H9 (cell line): ENCODE measurements at regions not wholly inside any gene's neighbourhood (a gene's known extent, or its start where the extent isn't known, plus 50 kb on each side); places are given as distances from the start of the nearest gene placed in this dataset.

Experiments
- DNase-seq: peaks from one replicate; pipeline ENCODE4 v3.0.0-alpha.2; 2017
- H2AFZ ChIP-seq: one replicate; pipeline ENCODE4 v1.6.1; 2013; ENCODE audit warnings: mild to moderate bottlenecking, low read length, control low read depth, moderate library complexity
- H2AK5ac ChIP-seq: 2 replicates; pipeline ENCODE4 v1.6.1; 2013; ENCODE audit warnings: low read length, control low read depth, mixed read lengths; ENCODE audit not compliant: insufficient read length
- H2BK120ac ChIP-seq: one replicate; pipeline ENCODE4 v1.6.1; 2013; ENCODE audit warnings: low read depth, mild to moderate bottlenecking, low read length, control low read depth, inconsistent platforms; ENCODE audit not compliant: poor library complexity, severe bottlenecking
- H2BK12ac ChIP-seq: 2 replicates; pipeline ENCODE4 v1.6.1; 2013; ENCODE audit warnings: low read length, control low read depth, mixed read lengths, low read depth; ENCODE audit not compliant: insufficient read length
- H2BK15ac ChIP-seq: 2 replicates; pipeline ENCODE4 v1.6.1; 2013; ENCODE audit warnings: low read depth, low read length, control low read depth
- H2BK20ac ChIP-seq: one replicate; pipeline ENCODE4 v1.6.1; 2013; ENCODE audit warnings: low read depth, mild to moderate bottlenecking, low read length, control low read depth, inconsistent platforms; ENCODE audit not compliant: poor library complexity, severe bottlenecking
- H2BK5ac ChIP-seq: 2 replicates; pipeline ENCODE4 v1.6.1; 2013; ENCODE audit warnings: low read length, control low read depth, mixed read lengths; ENCODE audit not compliant: insufficient read length
- H3K14ac ChIP-seq: 2 replicates; pipeline ENCODE4 v1.6.1; 2013; ENCODE audit warnings: low read length, control low read depth; ENCODE audit not compliant: insufficient read depth
- H3K18ac ChIP-seq: 2 replicates; pipeline ENCODE4 v1.6.1; 2013; ENCODE audit warnings: low read depth, mild to moderate bottlenecking, mixed read lengths, low read length, control low read depth; ENCODE audit not compliant: insufficient read length
- H3K23ac ChIP-seq: 2 replicates; pipeline ENCODE4 v1.6.1; 2013; ENCODE audit warnings: low read length, control low read depth, mixed read lengths, low read depth; ENCODE audit not compliant: insufficient read length
- H3K23me2 ChIP-seq: 2 replicates; pipeline ENCODE4 v1.6.1; 2013; ENCODE audit warnings: low read depth, mild to moderate bottlenecking, mixed read lengths, low read length, control low read depth; ENCODE audit not compliant: insufficient read length, poor library complexity, severe bottlenecking
- H3K27ac ChIP-seq: 2 replicates; pipeline ENCODE4 v1.5.1; 2013; ENCODE audit warnings: low read length, control low read depth, mixed read lengths, low read depth; ENCODE audit not compliant: insufficient read length
- H3K27me3 ChIP-seq: 2 replicates; pipeline ENCODE4 v1.6.1; 2013; ENCODE audit warnings: low read length, control low read depth, inconsistent platforms; ENCODE audit not compliant: insufficient read depth
- H3K4ac ChIP-seq: 2 replicates; pipeline ENCODE4 v1.6.1; 2013; ENCODE audit warnings: low read depth, mild to moderate bottlenecking, control low read depth, inconsistent platforms, low read length, moderate library complexity
- H3K4me1 ChIP-seq: 2 replicates; pipeline ENCODE4 v1.6.1; 2013; ENCODE audit warnings: low read length, control low read depth, inconsistent platforms; ENCODE audit not compliant: insufficient read depth
- H3K4me2 ChIP-seq: 2 replicates; pipeline ENCODE4 v1.6.1; 2013; ENCODE audit warnings: low read length, control low read depth, mixed read lengths; ENCODE audit not compliant: insufficient read length, insufficient read depth
- H3K56ac ChIP-seq: 2 replicates; pipeline ENCODE4 v1.6.1; 2013; ENCODE audit warnings: low read depth, mild to moderate bottlenecking, mixed read lengths, low read length, control low read depth; ENCODE audit not compliant: insufficient read length
- H3K79me1 ChIP-seq: 2 replicates; pipeline ENCODE4 v1.6.1; 2013; ENCODE audit warnings: low read depth, mild to moderate bottlenecking, moderate library complexity, low read length, control low read depth, inconsistent platforms; ENCODE audit not compliant: insufficient read depth, poor library complexity, severe bottlenecking
- H3K79me2 ChIP-seq: 2 replicates; pipeline ENCODE4 v1.6.1; 2013; ENCODE audit warnings: low read length, control low read depth, inconsistent platforms; ENCODE audit not compliant: insufficient read depth
- H3K9ac ChIP-seq: 2 replicates; pipeline ENCODE4 v1.6.1; 2013; ENCODE audit warnings: low read length, control low read depth, mixed read lengths; ENCODE audit not compliant: insufficient read length; ENCODE audit errors: extremely low read depth
- H3K9me3 ChIP-seq: one replicate; pipeline ENCODE4 v1.6.1; 2013; ENCODE audit warnings: low read depth, low read length, inconsistent platforms; ENCODE audit not compliant: control insufficient read depth
- H3T11ph ChIP-seq: one replicate; pipeline ENCODE4 v1.6.1; 2013; ENCODE audit warnings: mild to moderate bottlenecking, low read length, control low read depth, inconsistent platforms
- H4K20me1 ChIP-seq: one replicate; pipeline ENCODE4 v1.6.1; 2013; ENCODE audit not compliant: control insufficient read depth, insufficient read length, insufficient read depth
- H4K5ac ChIP-seq: 2 replicates; pipeline ENCODE4 v1.6.1; 2013; ENCODE audit warnings: low read depth, mild to moderate bottlenecking, mixed read lengths, low read length, control low read depth; ENCODE audit not compliant: insufficient read length
- H4K8ac ChIP-seq: replicated peaks from 2 replicates; pipeline ENCODE4 v1.6.1; 2013; ENCODE audit warnings: low read length, control low read depth, mixed read lengths, low read depth; ENCODE audit not compliant: insufficient read length
- H4K91ac ChIP-seq: 2 replicates; pipeline ENCODE4 v1.6.1; 2013; ENCODE audit warnings: low read depth, mild to moderate bottlenecking, moderate library complexity, mixed read lengths, low read length, control low read depth; ENCODE audit not compliant: insufficient read length
- H3K27ac Mint-ChIP-seq, 3 experiments: 2 replicates in 2 of 3; 3 replicates in 1 of 3; pipeline ENCODE4 v1.8.0; 2020 to 2021; ENCODE audit warnings: mixed read lengths in 3 of 3, mild to moderate bottlenecking in 1 of 3, moderate library complexity in 1 of 3
- H3K27me3 Mint-ChIP-seq: 2 replicates; pipeline ENCODE4 v1.8.0; 2021; ENCODE audit warnings: low read depth, mild to moderate bottlenecking, moderate library complexity, mixed read lengths
- H3K36me3 Mint-ChIP-seq, 3 experiments: 2 replicates in 2 of 3; 3 replicates in 1 of 3; pipeline ENCODE4 v1.8.0; 2020 to 2021; ENCODE audit warnings: low read depth in 3 of 3, mixed read lengths in 3 of 3; ENCODE audit not compliant: insufficient read depth in 1 of 3
- H3K4me1 Mint-ChIP-seq, 2 experiments: 2 replicates each; pipeline ENCODE4 v1.8.0; 2020; ENCODE audit warnings: mixed read lengths in 2 of 2
- H3K4me3 Mint-ChIP-seq, 2 experiments: 2 replicates in 1 of 2; 3 replicates in 1 of 2; pipeline ENCODE4 v1.8.0; 2020 to 2021; ENCODE audit warnings: mild to moderate bottlenecking in 2 of 2, mixed read lengths in 2 of 2, moderate library complexity in 1 of 2
- H3K9me3 Mint-ChIP-seq, 2 experiments: 2 replicates in 1 of 2; 3 replicates in 1 of 2; pipeline ENCODE4 v1.8.0; 2020; ENCODE audit warnings: mild to moderate bottlenecking in 2 of 2, mixed read lengths in 2 of 2, moderate library complexity in 1 of 2
- WGBS: extraction: QIAGEN DNeasy Blood & Tissue Kit; methylation state at CpG from one replicate; pipeline ENCODE4 v1.1.7; 2013; ENCODE audit warnings: missing lambda C conversion rate, low lambda C conversion rate, mixed read lengths; ENCODE audit not compliant: insufficient read length; ENCODE audit errors: extremely low coverage; 5-methylcytosine and 5-hydroxymethylcytosine counted together
- TF ChIP-seq, protein P1 (sequence below): fragments of 200-600 bp; sonication (generic); conservative IDR thresholded peaks from 3 replicates; pipeline ENCODE4 v1.8.0; 2021; ENCODE audit warnings: antibody characterized with exemption, mild to moderate bottlenecking

- Histone ChIP-seq H3K18ac (no peak overlapping the region), H3T11ph (no peak overlapping the region), H3K4ac (no peak overlapping the region), H3K27ac (no peak overlapping the region), H3K14ac (no peak overlapping the region), H3K4me1 (no peaks in the 10 kb centered on the region), H4K8ac (no peak overlapping the region), H3K23ac (no peak overlapping the region), H4K91ac (no peak overlapping the region), H2AK5ac (no peak overlapping the region), H3K79me1 (no peaks in the 10 kb centered on the region), H3K56ac (no peak overlapping the region), H2BK120ac (no peak overlapping the region), H4K5ac (no peak overlapping the region), H3K9me3 (no peaks in the 10 kb centered on the region), H3K23me2 (no peaks in the 10 kb centered on the region), H3K4me2 (no peak overlapping the region), H2BK5ac (no peak overlapping the region), H2BK20ac (no peak overlapping the region), H3K27me3 (no peaks in the 10 kb centered on the region), H3K9ac (no peak overlapping the region), H2BK15ac (no peak overlapping the region), H3K79me2 (no peaks in the 10 kb centered on the region), H2AFZ (no peak overlapping the region), H2BK12ac (no peak overlapping the region), H4K20me1 (no peaks in the 10 kb centered on the region)
- H3K9me3 Mint-ChIP-seq, result no peaks in the 10 kb centered on the region; a peak in 1 of 5 replicates
- no peak overlapping the region for H3K4me3 Mint-ChIP-seq
- H3K36me3 Mint-ChIP-seq, result no peaks in the 10 kb centered on the region
- peaks cover 12% of the 10 kb centered on the region for H3K27me3 Mint-ChIP-seq
- no peak for DNase-seq
- H3K27ac Mint-ChIP-seq, result no peak overlapping the region
- TF ChIP-seq, protein P1, sequence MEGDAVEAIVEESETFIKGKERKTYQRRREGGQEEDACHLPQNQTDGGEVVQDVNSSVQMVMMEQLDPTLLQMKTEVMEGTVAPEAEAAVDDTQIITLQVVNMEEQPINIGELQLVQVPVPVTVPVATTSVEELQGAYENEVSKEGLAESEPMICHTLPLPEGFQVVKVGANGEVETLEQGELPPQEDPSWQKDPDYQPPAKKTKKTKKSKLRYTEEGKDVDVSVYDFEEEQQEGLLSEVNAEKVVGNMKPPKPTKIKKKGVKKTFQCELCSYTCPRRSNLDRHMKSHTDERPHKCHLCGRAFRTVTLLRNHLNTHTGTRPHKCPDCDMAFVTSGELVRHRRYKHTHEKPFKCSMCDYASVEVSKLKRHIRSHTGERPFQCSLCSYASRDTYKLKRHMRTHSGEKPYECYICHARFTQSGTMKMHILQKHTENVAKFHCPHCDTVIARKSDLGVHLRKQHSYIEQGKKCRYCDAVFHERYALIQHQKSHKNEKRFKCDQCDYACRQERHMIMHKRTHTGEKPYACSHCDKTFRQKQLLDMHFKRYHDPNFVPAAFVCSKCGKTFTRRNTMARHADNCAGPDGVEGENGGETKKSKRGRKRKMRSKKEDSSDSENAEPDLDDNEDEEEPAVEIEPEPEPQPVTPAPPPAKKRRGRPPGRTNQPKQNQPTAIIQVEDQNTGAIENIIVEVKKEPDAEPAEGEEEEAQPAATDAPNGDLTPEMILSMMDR, result no peak
- H3K4me1 Mint-ChIP-seq, result no peaks in the 10 kb centered on the region; a peak in 2 of 4 replicates
- no CpG with 5 or more reads among the region's 2 CpGs for WGBS
Observed at GRCh38 chr10:71084818-71085126, 127.6 kb upstream of the UNC5B start.
